Retina (tissue), 1 donor: ENCODE measurements at regions not wholly inside any gene's neighbourhood (a gene's known extent, or its start where the extent isn't known, plus 50 kb on each side); places are given as distances from the start of the nearest gene placed in this dataset.
"Not testable (repeated sequence)": the region's sequence is repeated elsewhere in the genome, so short reads cannot be mapped to it uniquely, and the experiment has no call there.

Source experiments
- DNase-seq: peaks from one replicate; pipeline ENCODE4 v3.0.0-alpha.2; 2016

GRCh38 chr2:392181-392925 is 104.5 kb upstream of the ALKAL2 start:
- DNase-seq = no peak

GRCh38 chr2:391696-392095 is 103.8 kb upstream of the ALKAL2 start:
- no peak for DNase-seq

GRCh38 chr2:390959-391358 is 103.1 kb upstream of the ALKAL2 start:
- no peak for DNase-seq

- not testable (repeated sequence) for DNase-seq
Measured at GRCh38 chr2:389985-390384, 102.1 kb upstream of the ALKAL2 start.

GRCh38 chr2:388752-389151 is 100.9 kb upstream of the ALKAL2 start:
- not testable (repeated sequence) for DNase-seq

- no peak for DNase-seq
Measured at GRCh38 chr2:387980-388421, 100.1 kb upstream of the ALKAL2 start.

- no peak for DNase-seq
Measured at GRCh38 chr2:386406-387103, 98.7 kb upstream of the ALKAL2 start.

GRCh38 chr2:385785-386184 is 97.9 kb upstream of the ALKAL2 start:
- DNase-seq = no peak

GRCh38 chr2:385061-385460 is 97.2 kb upstream of the ALKAL2 start:
- DNase-seq = no peak

- no peak for DNase-seq
Measured at GRCh38 chr2:383888-384287, 96.0 kb upstream of the ALKAL2 start.

GRCh38 chr2:383178-383577 is 95.3 kb upstream of the ALKAL2 start:
- DNase-seq = peak; percentile 65

GRCh38 chr2:382728-383022 is 94.8 kb upstream of the ALKAL2 start:
- no peak for DNase-seq

- DNase-seq = peak; percentile 14
Measured at GRCh38 chr2:381941-382727, 94.2 kb upstream of the ALKAL2 start.

- peak; percentile 9 for DNase-seq
Measured at GRCh38 chr2:381181-381580, 93.3 kb upstream of the ALKAL2 start.

- no peak for DNase-seq
Measured at GRCh38 chr2:380772-381171, 92.9 kb upstream of the ALKAL2 start.

GRCh38 chr2:380221-380620 is 92.3 kb upstream of the ALKAL2 start:
- no peak for DNase-seq

GRCh38 chr2:379778-380177 is 91.9 kb upstream of the ALKAL2 start:
- DNase-seq = no peak

- no peak for DNase-seq
Measured at GRCh38 chr2:378364-378763, 90.5 kb upstream of the ALKAL2 start.

GRCh38 chr2:377414-377813 is 89.5 kb upstream of the ALKAL2 start:
- no peak for DNase-seq

GRCh38 chr2:375956-376307 is 88.0 kb upstream of the ALKAL2 start:
- no peak for DNase-seq

- no peak for DNase-seq
Measured at GRCh38 chr2:375270-375955, 87.5 kb upstream of the ALKAL2 start.

GRCh38 chr2:368386-368785 is 80.5 kb upstream of the ALKAL2 start:
- no peak for DNase-seq

- no peak for DNase-seq
Measured at GRCh38 chr2:367246-367645, 79.4 kb upstream of the ALKAL2 start.
